Thyroid gland (tissue), 4 donors: ENCODE measurements at regions not wholly inside any gene's neighbourhood (a gene's known extent, or its start where the extent isn't known, plus 50 kb on each side); places are given as distances from the start of the nearest gene placed in this dataset.

Experiments used
- CTCF ChIP-seq, 6 experiments: fragments of 200-600 bp in 3 of 6; fragments of 450-650 bp in 3 of 6; sonication (generic) in 3 of 6; IDR thresholded peaks; one replicate each; pipeline ENCODE4 v1.5.1; 2016 to 2019; ENCODE audit warnings: antibody characterized with exemption in 6 of 6, mild to moderate bottlenecking in 2 of 6, inconsistent platforms in 1 of 6, moderate library complexity in 1 of 6
- POLR2A ChIP-seq, 2 donors: fragments of 450-650 bp; IDR thresholded peaks; one replicate each; pipeline ENCODE4 v1.6.1; 2017; ENCODE audit warnings: antibody characterized with exemption in 2 of 2, mild to moderate bottlenecking in 2 of 2, moderate library complexity in 1 of 2

- TF ChIP-seq POLR2A (IDR thresholded peaks at IDR 0.05) (no peak), CTCF (IDR thresholded peaks at IDR 0.05) (no peak)
Observed at GRCh38 chr5:38766151-38766550, 79.7 kb upstream of the OSMR start.
